ENCODE measurements at regions not wholly inside any gene's neighbourhood (a gene's known extent, or its start where the extent isn't known, plus 50 kb on each side); places are given as distances from the start of the nearest gene placed in this dataset.

DNA sequence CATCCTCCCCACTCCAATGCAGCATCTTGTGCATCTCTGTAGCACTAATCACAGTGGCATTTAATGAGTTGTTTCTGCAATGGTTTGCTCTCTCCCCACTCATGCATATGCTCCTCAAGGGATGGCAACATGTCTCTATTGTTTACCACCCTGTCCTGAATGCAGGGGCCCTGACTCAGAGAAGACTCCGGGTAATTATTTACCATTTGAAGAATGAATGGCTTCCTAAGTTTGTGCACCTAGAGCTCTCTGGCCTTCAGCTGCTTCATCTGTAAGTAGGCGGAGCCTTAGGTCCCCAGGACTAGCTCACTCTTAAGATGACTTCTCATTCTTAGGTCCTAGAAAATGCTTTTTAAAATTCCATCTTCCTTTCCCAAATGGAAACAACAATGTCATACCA, 63.7 kb upstream of the IGSF21 start:
- Mint-ChIP-seq H3K4me1 (ENCODE audit: low read depth, unreplicated experiment) (no peaks in the 10 kb centered on the region), H3K27me3 (ENCODE audit: insufficient read depth, unreplicated experiment) (peaks cover 8% of the 10 kb centered on the region), H3K4me3 (ENCODE audit: unreplicated experiment) (no peak overlapping the region), H3K36me3 (ENCODE audit: insufficient read depth, unreplicated experiment) (no peaks in the 10 kb centered on the region), H3K27ac (ENCODE audit: unreplicated experiment) (no peak overlapping the region), H3K9me3 (ENCODE audit: unreplicated experiment) (peaks cover 3% of the 10 kb centered on the region)
- Histone ChIP-seq H3K4me3 (ENCODE audit: low read depth, low read length) (no peak overlapping the region), H3K27me3 (replicated peaks; ENCODE audit: control insufficient read depth, insufficient read depth, low read length) (no peaks in the 10 kb centered on the region), H3K36me3 (ENCODE audit: control insufficient read depth, insufficient read depth, low read length) (no peaks in the 10 kb centered on the region), H3K4me1 (no peaks in the 10 kb centered on the region), H3K9me3 (no peaks in the 10 kb centered on the region)
- intact Hi-C loops (cut with micrococcal nuclease; ENCODE audit: unreplicated experiment) = no loop called here
- CTCF ChIA-PET = interaction anchor here (0.7 to 1.2 kb wide), 2 partner anchors 120 to 690 kb away, joined by 3 read pairs; no protein-coding TSS in a partner anchor
- no TSS peak for BruUV-seq (replicated peaks)
- DNase-seq = no peak
- POLR2A ChIA-PET = no interaction called here
- TF ChIP-seq, protein P1, sequence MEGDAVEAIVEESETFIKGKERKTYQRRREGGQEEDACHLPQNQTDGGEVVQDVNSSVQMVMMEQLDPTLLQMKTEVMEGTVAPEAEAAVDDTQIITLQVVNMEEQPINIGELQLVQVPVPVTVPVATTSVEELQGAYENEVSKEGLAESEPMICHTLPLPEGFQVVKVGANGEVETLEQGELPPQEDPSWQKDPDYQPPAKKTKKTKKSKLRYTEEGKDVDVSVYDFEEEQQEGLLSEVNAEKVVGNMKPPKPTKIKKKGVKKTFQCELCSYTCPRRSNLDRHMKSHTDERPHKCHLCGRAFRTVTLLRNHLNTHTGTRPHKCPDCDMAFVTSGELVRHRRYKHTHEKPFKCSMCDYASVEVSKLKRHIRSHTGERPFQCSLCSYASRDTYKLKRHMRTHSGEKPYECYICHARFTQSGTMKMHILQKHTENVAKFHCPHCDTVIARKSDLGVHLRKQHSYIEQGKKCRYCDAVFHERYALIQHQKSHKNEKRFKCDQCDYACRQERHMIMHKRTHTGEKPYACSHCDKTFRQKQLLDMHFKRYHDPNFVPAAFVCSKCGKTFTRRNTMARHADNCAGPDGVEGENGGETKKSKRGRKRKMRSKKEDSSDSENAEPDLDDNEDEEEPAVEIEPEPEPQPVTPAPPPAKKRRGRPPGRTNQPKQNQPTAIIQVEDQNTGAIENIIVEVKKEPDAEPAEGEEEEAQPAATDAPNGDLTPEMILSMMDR (IDR thresholded peaks at IDR 0.05; ENCODE audit: insufficient read depth in 1 of 2, low read depth in 1 of 2, low read length in 1 of 2, severe bottlenecking in 1 of 2, unreplicated experiment in 1 of 2) = no peak

DNA sequence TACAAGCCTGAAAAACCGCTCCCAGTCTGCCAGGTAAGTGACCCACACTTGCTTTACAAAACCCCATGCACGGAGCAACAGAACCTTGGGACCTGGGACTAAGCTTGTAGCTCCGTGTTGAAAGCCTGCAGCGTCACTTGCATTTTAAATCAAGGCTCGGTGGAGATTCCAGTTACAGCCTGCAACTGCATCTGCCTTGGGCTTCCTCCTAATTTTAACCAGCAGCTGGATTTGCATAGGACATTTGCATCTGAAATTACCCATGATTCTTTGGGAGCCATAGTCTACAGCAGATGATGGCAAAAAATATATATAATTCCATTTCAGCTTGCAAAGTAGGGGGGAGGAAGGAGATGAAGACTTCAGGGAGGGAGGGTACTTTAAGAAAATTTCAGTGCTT, 62.4 kb upstream of the IGSF21 start:
- no TSS peak for BruUV-seq (replicated peaks)
- TF ChIP-seq, protein P1 (IDR thresholded peaks at IDR 0.05; ENCODE audit: insufficient read depth in 1 of 2, low read depth in 1 of 2, low read length in 1 of 2, severe bottlenecking in 1 of 2, unreplicated experiment in 1 of 2) = no peak
- no peaks in the 10 kb centered on the region for H3K4me1 ChIP-seq
- H3K4me1 Mint-ChIP-seq (ENCODE audit: low read depth, unreplicated experiment) = no peaks in the 10 kb centered on the region
- no peak overlapping the region for H3K4me3 Mint-ChIP-seq (ENCODE audit: unreplicated experiment)
- H3K9me3 Mint-ChIP-seq (ENCODE audit: unreplicated experiment) = peaks cover 12% of the 10 kb centered on the region
- peaks cover 5% of the 10 kb centered on the region for H3K27me3 Mint-ChIP-seq (ENCODE audit: insufficient read depth, unreplicated experiment)
- H3K9me3 ChIP-seq = no peaks in the 10 kb centered on the region
- H3K36me3 Mint-ChIP-seq (ENCODE audit: insufficient read depth, unreplicated experiment) = peaks cover 6% of the 10 kb centered on the region
- POLR2A ChIA-PET = no interaction called here
- intact Hi-C loops (cut with micrococcal nuclease; ENCODE audit: unreplicated experiment) = no loop called here
- no peaks in the 10 kb centered on the region for H3K27me3 ChIP-seq (replicated peaks; ENCODE audit: control insufficient read depth, insufficient read depth, low read length)
- no peak overlapping the region for H3K4me3 ChIP-seq (ENCODE audit: low read depth, low read length)
- H3K36me3 ChIP-seq (ENCODE audit: control insufficient read depth, insufficient read depth, low read length) = no peaks in the 10 kb centered on the region
- H3K27ac Mint-ChIP-seq (ENCODE audit: unreplicated experiment) = no peak overlapping the region
- DNase-seq = no peak
- CTCF ChIA-PET = no interaction called here

DNA sequence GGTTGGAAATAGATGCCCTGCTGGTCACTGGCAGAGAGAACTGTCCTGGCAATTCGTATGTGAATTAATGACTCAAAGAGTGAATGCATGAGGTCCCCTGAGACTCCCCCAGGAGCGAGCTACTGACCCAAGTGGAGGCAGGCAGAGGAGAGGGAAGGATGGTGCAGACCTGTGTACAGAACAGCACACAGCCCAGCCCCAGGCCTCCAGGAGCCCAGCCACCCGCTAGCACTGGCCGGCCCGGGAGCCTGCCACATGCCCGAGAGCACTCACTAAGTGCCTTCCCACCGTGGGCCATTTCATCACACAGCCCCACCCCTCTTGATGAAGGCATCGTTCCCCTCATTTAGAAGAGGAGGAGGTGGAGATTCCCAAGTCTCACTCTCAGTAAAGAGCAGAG, 62.0 kb upstream of the IGSF21 start:
- DNase-seq = no peak
- CTCF ChIA-PET = no interaction called here
- Mint-ChIP-seq H3K27me3 (ENCODE audit: insufficient read depth, unreplicated experiment) (peaks cover 5% of the 10 kb centered on the region), H3K4me1 (ENCODE audit: low read depth, unreplicated experiment) (no peaks in the 10 kb centered on the region), H3K9me3 (ENCODE audit: unreplicated experiment) (peaks cover 12% of the 10 kb centered on the region), H3K36me3 (ENCODE audit: insufficient read depth, unreplicated experiment) (peaks cover 6% of the 10 kb centered on the region), H3K4me3 (ENCODE audit: unreplicated experiment) (no peak overlapping the region), H3K27ac (ENCODE audit: unreplicated experiment) (no peak overlapping the region)
- no TSS peak for BruUV-seq (replicated peaks)
- H3K27me3 ChIP-seq (replicated peaks; ENCODE audit: control insufficient read depth, insufficient read depth, low read length) = no peaks in the 10 kb centered on the region
- H3K9me3 ChIP-seq = no peaks in the 10 kb centered on the region
- H3K36me3 ChIP-seq (ENCODE audit: control insufficient read depth, insufficient read depth, low read length) = no peaks in the 10 kb centered on the region
- TF ChIP-seq, protein P1 (IDR thresholded peaks at IDR 0.05; ENCODE audit: insufficient read depth in 1 of 2, low read depth in 1 of 2, low read length in 1 of 2, severe bottlenecking in 1 of 2, unreplicated experiment in 1 of 2) = no peak
- intact Hi-C loops (cut with micrococcal nuclease; ENCODE audit: unreplicated experiment) = no loop called here
- POLR2A ChIA-PET = no interaction called here
- no peaks in the 10 kb centered on the region for H3K4me1 ChIP-seq
- no peak overlapping the region for H3K4me3 ChIP-seq (ENCODE audit: low read depth, low read length)

All from Caco-2 (cell line).